ENCODE measurements at regions not wholly inside any gene's neighbourhood (a gene's known extent, or its start where the extent isn't known, plus 50 kb on each side); places are given as distances from the start of the nearest gene placed in this dataset.

- TF ChIP-seq JUND (IDR thresholded peaks at IDR 0.05; ENCODE audit: low read length) (no peak), GTF2F1 (IDR thresholded peaks at IDR 0.05; ENCODE audit: borderline replicate concordance, low read depth, low read length) (no peak), CTCF (IDR thresholded peaks at IDR 0.05; ENCODE audit: control extremely low read depth in 1 of 3, insufficient read depth in 1 of 3, low read depth in 1 of 3, low read length in 3 of 3) (no peak), TEAD4 (IDR thresholded peaks at IDR 0.05; ENCODE audit: low read depth, low read length) (no peak), RBBP5 (IDR thresholded peaks at IDR 0.05; ENCODE audit: borderline replicate concordance, low read depth, low read length) (no peak), MAX (IDR thresholded peaks at IDR 0.05) (no peak), GABPA (IDR thresholded peaks at IDR 0.05; ENCODE audit: borderline replicate concordance, insufficient read depth, low read length) (no peak), KDM1A (IDR thresholded peaks at IDR 0.05; ENCODE audit: borderline replicate concordance, low read length) (no peak), EZH2 (IDR thresholded peaks at IDR 0.05; ENCODE audit: low read depth, low read length, severe bottlenecking) (no peak), CEBPB (IDR thresholded peaks at IDR 0.05; ENCODE audit: low read depth, low read length) (no peak), NRF1 (IDR thresholded peaks at IDR 0.05; ENCODE audit: low read depth, low read length) (no peak), TCF12 (IDR thresholded peaks at IDR 0.05; ENCODE audit: low read depth, low read length) (no peak)
Observed at GRCh38 chr5:58069846-58070245, 390.0 kb downstream of the PLK2 start.

Data from H1 (cell line).